Spinal cord (tissue), 9 donors: ENCODE measurements at regions not wholly inside any gene's neighbourhood (a gene's known extent, or its start where the extent isn't known, plus 50 kb on each side); places are given as distances from the start of the nearest gene placed in this dataset.

Source experiments
- DNase-seq, 6 donors: peaks; one replicate each; pipeline versions ENCODE4 v3.0.0 to v3.0.0-alpha.2; 2013 to 2015; ENCODE audit warnings: low spot score in 6 of 6, low read depth in 4 of 6
- H3K27ac ChIP-seq: one replicate; pipeline ENCODE4 v1.5.1; 2013; ENCODE audit warnings: low read depth, low read length, control low read depth
- H3K27me3 ChIP-seq: one replicate; pipeline ENCODE4 v1.6.1; 2013; ENCODE audit warnings: low read length; ENCODE audit not compliant: control insufficient read depth, insufficient read depth
- H3K36me3 ChIP-seq: one replicate; pipeline ENCODE4 v1.6.1; 2013; ENCODE audit warnings: low read length; ENCODE audit not compliant: control insufficient read depth, insufficient read depth
- H3K4me1 ChIP-seq: one replicate; pipeline ENCODE4 v1.6.1; 2013; ENCODE audit warnings: low read length; ENCODE audit not compliant: control insufficient read depth, insufficient read depth
- H3K4me3 ChIP-seq: one replicate; pipeline ENCODE4 v1.5.1; 2013; ENCODE audit warnings: low read depth, low read length, control low read depth
- H3K9me3 ChIP-seq: one replicate; pipeline ENCODE4 v1.6.1; 2013; ENCODE audit warnings: low read length; ENCODE audit not compliant: control insufficient read depth, insufficient read depth
- WGBS: methylation state at CpG from one replicate; pipeline ENCODE4 v1.1.5; 2013; ENCODE audit warnings: missing lambda C conversion rate; ENCODE audit not compliant: insufficient coverage; 5-methylcytosine and 5-hydroxymethylcytosine counted together
- donor health status: healthy.

- no peak for DNase-seq
- Histone ChIP-seq H3K27ac (no peak overlapping the region), H3K4me1 (no peaks in the 10 kb centered on the region), H3K36me3 (no peaks in the 10 kb centered on the region), H3K4me3 (no peak overlapping the region), H3K27me3 (no peaks in the 10 kb centered on the region), H3K9me3 (no peaks in the 10 kb centered on the region)
- no CpG with 5 or more reads among the region's 2 CpGs for WGBS
Measured at GRCh38 chr13:68145852-68146251, 915.7 kb upstream of the PCDH9 start.

GRCh38 chr13:68128297-68128915 is 898.3 kb upstream of the PCDH9 start:
- Histone ChIP-seq H3K4me3 (no peak overlapping the region), H3K27ac (no peak overlapping the region), H3K27me3 (no peaks in the 10 kb centered on the region), H3K9me3 (no peaks in the 10 kb centered on the region), H3K4me1 (no peaks in the 10 kb centered on the region), H3K36me3 (no peaks in the 10 kb centered on the region)
- DNase-seq: no peak
- whole genome bisulfite sequencing: 98% methylated on average over 5 of the region's 7 CpGs

GRCh38 chr13:68125087-68125480 is 894.9 kb upstream of the PCDH9 start:
- DNase-seq: no peak
- no peaks in the 10 kb centered on the region for H3K36me3 ChIP-seq
- WGBS: no CpG with 5 or more reads among the region's 2 CpGs
- no peaks in the 10 kb centered on the region for H3K4me1 ChIP-seq
- no peak overlapping the region for H3K27ac ChIP-seq
- no peaks in the 10 kb centered on the region for H3K9me3 ChIP-seq
- no peak overlapping the region for H3K4me3 ChIP-seq
- no peaks in the 10 kb centered on the region for H3K27me3 ChIP-seq

DNA sequence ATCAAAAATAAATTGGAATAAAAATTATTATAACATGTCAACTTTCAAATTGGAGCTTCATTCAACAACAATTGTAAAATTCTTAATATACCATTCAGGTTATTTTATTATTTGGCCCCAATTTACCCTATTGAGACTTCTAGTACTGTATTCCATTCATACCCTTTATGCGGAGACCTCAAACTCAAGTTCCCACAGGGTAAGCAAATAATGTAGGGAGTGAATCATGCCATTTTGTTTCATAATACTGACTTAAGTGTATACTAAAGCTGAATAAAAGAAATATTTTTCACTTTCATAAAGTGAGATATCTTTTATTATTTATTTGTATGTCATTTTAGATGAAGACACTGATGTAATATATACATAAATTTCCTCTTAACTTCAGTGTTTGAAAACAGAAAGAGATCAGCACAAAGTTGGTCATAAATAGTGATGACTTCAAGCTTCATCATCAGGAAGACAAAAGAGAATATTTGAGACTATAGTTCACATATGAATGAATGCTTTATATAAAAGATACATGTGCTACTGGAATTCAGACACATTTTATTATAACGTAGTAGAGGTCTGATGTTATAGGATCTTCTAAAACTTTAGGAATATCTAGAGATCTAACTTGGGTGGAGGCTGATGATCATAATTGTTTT is 894.4 kb upstream of the PCDH9 start:
- no peaks in the 10 kb centered on the region for H3K4me1 ChIP-seq
- H3K27ac ChIP-seq: no peak overlapping the region
- DNase-seq: no peak
- H3K9me3 ChIP-seq: no peaks in the 10 kb centered on the region
- no peak overlapping the region for H3K4me3 ChIP-seq
- no peaks in the 10 kb centered on the region for H3K27me3 ChIP-seq
- H3K36me3 ChIP-seq: no peaks in the 10 kb centered on the region
- no CpG with 5 or more reads among the region's 2 CpGs for WGBS

GRCh38 chr13:68110178-68110768 is 880.1 kb upstream of the PCDH9 start:
- WGBS: no CpG with 5 or more reads among the region's 2 CpGs
- Histone ChIP-seq H3K9me3 (peaks cover 5% of the 10 kb centered on the region), H3K27ac (no peak overlapping the region), H3K4me1 (no peaks in the 10 kb centered on the region), H3K27me3 (no peaks in the 10 kb centered on the region), H3K36me3 (no peaks in the 10 kb centered on the region), H3K4me3 (no peak overlapping the region)
- DNase-seq: no peak

GRCh38 chr13:68107667-68108066 is 877.5 kb upstream of the PCDH9 start:
- H3K27ac ChIP-seq: no peak overlapping the region
- H3K4me3 ChIP-seq: no peak overlapping the region
- 97% methylated on average over 29 of the region's 29 CpGs for WGBS
- no peaks in the 10 kb centered on the region for H3K36me3 ChIP-seq
- H3K4me1 ChIP-seq: no peaks in the 10 kb centered on the region
- peaks cover 5% of the 10 kb centered on the region for H3K9me3 ChIP-seq
- no peak for DNase-seq
- no peaks in the 10 kb centered on the region for H3K27me3 ChIP-seq

DNA sequence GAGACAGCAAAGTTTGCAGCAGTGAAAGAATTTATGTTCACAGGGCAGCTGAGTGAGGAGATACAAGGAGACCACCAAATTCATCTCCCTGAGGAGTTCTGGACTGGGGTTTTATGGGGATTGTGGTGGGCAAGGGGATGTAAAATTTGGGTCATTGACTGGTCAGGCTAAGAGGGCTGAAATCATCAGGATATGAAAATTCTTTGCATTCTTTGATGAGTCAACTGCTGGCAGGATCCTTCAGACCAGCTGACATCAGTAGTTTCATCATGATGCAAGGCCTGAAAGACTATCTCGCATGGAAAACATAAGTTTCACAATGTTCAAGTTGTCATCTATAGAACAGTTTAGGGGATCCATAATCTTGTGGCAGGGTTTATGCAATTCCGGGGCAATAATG is 869.5 kb upstream of the PCDH9 start:
- no CpG with 5 or more reads among the region's 2 CpGs for WGBS
- DNase-seq: no peak
- Histone ChIP-seq H3K27ac (no peak overlapping the region), H3K27me3 (no peaks in the 10 kb centered on the region), H3K36me3 (no peaks in the 10 kb centered on the region), H3K4me3 (no peak overlapping the region), H3K4me1 (no peaks in the 10 kb centered on the region), H3K9me3 (no peaks in the 10 kb centered on the region)

DNA sequence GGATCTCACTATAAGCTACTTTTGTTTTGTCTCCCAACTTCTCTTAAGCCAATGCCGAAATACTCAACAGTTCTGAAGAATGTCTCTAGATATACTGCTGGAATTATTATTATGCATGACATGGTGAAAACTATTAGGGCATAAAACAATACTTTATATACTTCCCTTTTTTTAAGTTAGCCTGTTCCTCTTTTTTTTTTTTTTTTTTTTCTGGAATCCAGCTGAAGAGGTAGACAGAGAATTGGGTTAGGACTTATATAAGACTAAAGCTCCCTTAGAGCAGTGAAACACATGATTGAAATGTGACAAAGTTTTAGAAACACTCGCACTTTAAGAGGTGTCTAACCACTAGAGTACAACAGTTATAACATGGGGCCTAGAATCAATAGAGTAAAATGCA is 850.9 kb upstream of the PCDH9 start:
- Histone ChIP-seq H3K36me3 (no peaks in the 10 kb centered on the region), H3K27ac (no peak overlapping the region), H3K4me3 (no peak overlapping the region), H3K27me3 (no peaks in the 10 kb centered on the region), H3K9me3 (no peaks in the 10 kb centered on the region), H3K4me1 (no peaks in the 10 kb centered on the region)
- no peak for DNase-seq
- no CpG with 5 or more reads among the region's 2 CpGs for WGBS

DNA sequence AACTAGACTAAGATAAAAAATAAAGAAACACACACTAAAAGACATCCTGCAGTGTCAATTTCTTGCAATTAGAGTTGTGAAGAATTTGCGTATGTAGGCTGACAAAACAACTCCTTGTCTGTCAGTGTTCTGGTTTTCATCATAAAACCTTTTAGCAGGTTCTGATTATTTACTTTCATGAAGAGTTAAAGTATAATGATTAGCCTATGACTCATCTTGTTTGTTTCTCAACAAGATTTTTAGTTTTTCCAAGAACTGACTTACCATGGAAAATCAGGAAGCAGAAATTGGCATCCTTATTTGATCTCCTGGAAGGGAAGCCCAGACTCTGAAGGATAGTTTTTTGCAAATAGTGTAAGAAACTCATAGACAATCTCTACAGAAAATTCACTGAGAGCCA is 848.7 kb upstream of the PCDH9 start:
- WGBS: no CpG with 5 or more reads among the region's 1 CpG
- DNase-seq: no peak
- Histone ChIP-seq H3K4me1 (no peaks in the 10 kb centered on the region), H3K36me3 (no peaks in the 10 kb centered on the region), H3K4me3 (no peak overlapping the region), H3K9me3 (no peaks in the 10 kb centered on the region), H3K27ac (no peak overlapping the region), H3K27me3 (no peaks in the 10 kb centered on the region)

DNA sequence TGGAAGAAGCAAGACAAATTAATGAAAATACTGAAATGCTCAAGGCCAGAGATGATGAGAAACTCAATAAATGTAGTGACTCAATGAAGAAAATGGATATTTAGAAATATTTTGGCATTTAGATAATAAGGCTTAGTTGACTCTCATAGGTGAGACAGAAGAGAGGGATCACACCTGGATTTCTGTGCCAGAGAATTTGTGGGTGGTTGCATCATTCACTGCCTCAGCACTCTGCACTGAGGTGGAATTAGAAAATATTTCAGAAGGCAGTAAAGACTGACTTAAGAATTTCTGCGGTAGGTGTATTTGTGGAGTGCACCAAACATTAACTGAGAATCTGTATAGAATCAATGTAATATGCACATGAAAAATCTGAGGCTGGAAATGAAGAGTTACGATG is 848.3 kb upstream of the PCDH9 start:
- no peaks in the 10 kb centered on the region for H3K36me3 ChIP-seq
- no peak for DNase-seq
- H3K27me3 ChIP-seq: no peaks in the 10 kb centered on the region
- H3K27ac ChIP-seq: no peak overlapping the region
- H3K4me1 ChIP-seq: no peaks in the 10 kb centered on the region
- H3K4me3 ChIP-seq: no peak overlapping the region
- 100% methylated on average over 1 of the region's 2 CpGs for WGBS
- H3K9me3 ChIP-seq: no peaks in the 10 kb centered on the region
